ENCODE measurements at regions not wholly inside any gene's neighbourhood (a gene's known extent, or its start where the extent isn't known, plus 50 kb on each side); places are given as distances from the start of the nearest gene placed in this dataset.

DNA sequence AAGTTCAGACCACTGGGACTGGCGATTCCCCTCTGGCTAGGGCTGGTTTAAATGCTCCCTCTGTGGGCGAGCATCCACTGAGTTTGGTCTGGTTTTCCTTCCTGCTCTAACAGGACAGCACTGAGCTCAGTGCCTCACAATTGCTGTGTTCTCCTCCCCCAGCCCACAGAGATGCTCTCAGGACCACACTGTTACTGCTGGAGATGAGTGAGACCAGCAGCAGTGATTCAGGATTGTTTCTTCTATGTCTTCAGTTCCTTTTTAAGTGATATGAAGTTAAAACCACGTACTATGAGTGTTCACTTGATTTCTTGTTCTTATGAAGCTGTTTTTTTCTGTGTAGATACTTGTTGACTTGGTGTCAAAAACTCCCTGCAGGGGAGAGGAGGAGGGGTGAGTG is 180.4 kb upstream of the COL8A1 start:
- DNase-seq, result no peak
- Histone ChIP-seq H3K79me1 (ENCODE audit: low read length) (no peaks in the 10 kb centered on the region), H3K4ac (ENCODE audit: low read depth, low read length) (no peak overlapping the region), H3K23ac (ENCODE audit: low read length) (no peak overlapping the region), H3K4me3 (ENCODE audit: low read length) (no peak overlapping the region), H4K5ac (ENCODE audit: low read length) (no peak overlapping the region), H3K4me2 (ENCODE audit: low read length) (no peak overlapping the region), H2BK120ac (ENCODE audit: low read depth, low read length) (no peak overlapping the region), H3K27me3 (ENCODE audit: insufficient read depth, low read length, poor library complexity) (no peaks in the 10 kb centered on the region), H3K36me3 (ENCODE audit: control insufficient read depth, insufficient read depth, low read length) (no peaks in the 10 kb centered on the region), H3K4me1 (ENCODE audit: control insufficient read depth, low read depth, low read length) (no peaks in the 10 kb centered on the region), H3K56ac (ENCODE audit: low read length) (no peak overlapping the region), H2BK5ac (ENCODE audit: low read length) (no peak overlapping the region), H2AK5ac (ENCODE audit: low read length) (no peak overlapping the region), H3K9ac (ENCODE audit: low read length) (no peak overlapping the region), H3K27ac (ENCODE audit: low read depth, low read length) (no peak overlapping the region), H4K8ac (ENCODE audit: low read depth, low read length) (no peak overlapping the region), H3K79me2 (ENCODE audit: control insufficient read depth, insufficient read depth, low read length) (no peaks in the 10 kb centered on the region), H3K18ac (ENCODE audit: low read length) (no peak overlapping the region), H2BK15ac (replicated peaks; ENCODE audit: low read depth) (no peak overlapping the region)
- WGBS (ENCODE audit: extremely low coverage, insufficient coverage, low lambda C conversion rate), result no CpG with 5 or more reads among the region's 3 CpGs

DNA sequence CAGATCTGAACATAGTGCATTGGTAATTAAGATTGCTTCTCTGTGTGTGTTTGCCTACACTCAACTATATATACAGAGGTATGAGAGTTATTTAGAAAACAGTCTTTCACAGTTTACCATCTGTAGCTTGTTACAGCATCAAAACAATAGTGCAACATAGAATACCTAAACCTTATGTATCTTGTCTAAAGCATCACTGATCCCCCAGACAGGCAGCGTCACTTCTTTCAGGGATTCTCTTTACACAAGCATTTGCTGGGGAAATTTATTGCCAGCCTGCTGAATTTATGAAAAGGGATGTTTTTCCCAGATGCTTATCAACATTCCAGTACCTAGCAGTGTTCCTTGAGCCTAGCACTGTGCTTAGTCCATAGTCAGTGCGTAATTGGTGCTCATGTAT is 195.8 kb upstream of the COL8A1 start:
- Histone ChIP-seq H3K27me3 (ENCODE audit: insufficient read depth, low read length, poor library complexity) (no peaks in the 10 kb centered on the region), H3K27ac (ENCODE audit: low read depth, low read length) (no peak overlapping the region), H3K18ac (ENCODE audit: low read length) (no peak overlapping the region), H3K79me1 (ENCODE audit: low read length) (no peaks in the 10 kb centered on the region), H3K23ac (ENCODE audit: low read length) (no peak overlapping the region), H3K79me2 (ENCODE audit: control insufficient read depth, insufficient read depth, low read length) (no peaks in the 10 kb centered on the region), H3K56ac (ENCODE audit: low read length) (no peak overlapping the region), H4K5ac (ENCODE audit: low read length) (no peak overlapping the region), H3K4ac (ENCODE audit: low read depth, low read length) (no peak overlapping the region), H3K4me2 (ENCODE audit: low read length) (no peak overlapping the region), H2BK5ac (ENCODE audit: low read length) (no peak overlapping the region), H2BK15ac (replicated peaks; ENCODE audit: low read depth) (no peak overlapping the region), H3K36me3 (ENCODE audit: control insufficient read depth, insufficient read depth, low read length) (no peaks in the 10 kb centered on the region), H3K4me3 (ENCODE audit: low read length) (no peak overlapping the region), H3K4me1 (ENCODE audit: control insufficient read depth, low read depth, low read length) (no peaks in the 10 kb centered on the region), H3K9ac (ENCODE audit: low read length) (no peak overlapping the region), H2BK120ac (ENCODE audit: low read depth, low read length) (no peak overlapping the region), H2AK5ac (ENCODE audit: low read length) (no peak overlapping the region), H4K8ac (ENCODE audit: low read depth, low read length) (no peak overlapping the region)
- WGBS (ENCODE audit: extremely low coverage, insufficient coverage, low lambda C conversion rate), result no CpG with 5 or more reads among the region's 2 CpGs
- DNase-seq, result no peak

DNA sequence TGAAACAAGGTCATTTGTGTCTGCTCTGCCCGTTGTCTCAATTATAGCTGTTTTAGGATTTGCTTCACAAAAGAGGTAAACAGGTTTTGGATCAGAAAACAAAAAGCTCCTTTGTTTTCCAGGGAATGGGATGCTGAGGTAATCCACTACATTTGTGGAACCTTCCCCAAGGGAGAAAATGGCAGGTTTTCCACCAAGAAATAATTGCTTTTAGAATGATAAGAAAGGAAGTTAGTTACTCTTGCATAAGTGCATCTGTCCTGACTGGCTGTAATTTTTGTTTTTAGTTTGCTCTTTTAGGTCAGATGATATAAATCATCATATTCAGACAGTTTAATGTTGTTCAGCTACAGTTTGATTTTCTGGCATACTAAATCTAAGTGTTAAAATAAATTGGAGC is 198.5 kb upstream of the COL8A1 start:
- no peaks in the 10 kb centered on the region for H3K4me1 ChIP-seq (ENCODE audit: control insufficient read depth, low read depth, low read length)

DNA sequence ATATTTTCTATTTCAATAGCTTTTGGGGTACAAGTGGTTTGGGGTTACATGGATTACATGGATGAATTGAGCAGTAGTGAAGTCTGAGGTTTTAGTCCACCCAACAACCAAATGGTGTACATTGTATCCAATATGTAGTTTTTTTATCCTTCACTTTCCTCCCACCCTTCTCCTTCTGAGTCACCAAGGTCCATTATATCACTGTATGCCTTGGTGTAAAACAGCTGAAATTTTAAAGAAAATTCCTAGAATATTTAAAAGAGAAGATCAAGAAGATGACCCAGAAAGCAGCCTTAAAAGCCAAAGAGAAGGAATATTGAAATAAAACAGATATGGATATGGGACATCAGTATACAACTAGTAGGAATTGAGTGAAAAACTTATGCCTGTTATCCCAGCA is 204.2 kb upstream of the COL8A1 start:
- Histone ChIP-seq H3K36me3 (ENCODE audit: control insufficient read depth, insufficient read depth, low read length) (no peaks in the 10 kb centered on the region), H3K79me2 (ENCODE audit: control insufficient read depth, insufficient read depth, low read length) (no peaks in the 10 kb centered on the region), H3K56ac (ENCODE audit: low read length) (no peak overlapping the region), H3K4me2 (ENCODE audit: low read length) (no peak overlapping the region), H4K5ac (ENCODE audit: low read length) (no peak overlapping the region), H2AK5ac (ENCODE audit: low read length) (no peak overlapping the region), H3K4me3 (ENCODE audit: low read length) (no peak overlapping the region), H3K27me3 (ENCODE audit: insufficient read depth, low read length, poor library complexity) (no peaks in the 10 kb centered on the region), H2BK120ac (ENCODE audit: low read depth, low read length) (no peak overlapping the region), H3K18ac (ENCODE audit: low read length) (no peak overlapping the region), H3K27ac (ENCODE audit: low read depth, low read length) (no peak overlapping the region), H3K4ac (ENCODE audit: low read depth, low read length) (no peak overlapping the region), H2BK5ac (ENCODE audit: low read length) (no peak overlapping the region), H3K23ac (ENCODE audit: low read length) (no peak overlapping the region), H4K8ac (ENCODE audit: low read depth, low read length) (no peak overlapping the region), H3K9ac (ENCODE audit: low read length) (no peak overlapping the region), H2BK15ac (replicated peaks; ENCODE audit: low read depth) (no peak overlapping the region), H3K79me1 (ENCODE audit: low read length) (no peaks in the 10 kb centered on the region), H3K4me1 (ENCODE audit: control insufficient read depth, low read depth, low read length) (no peaks in the 10 kb centered on the region)
- DNase-seq, result no peak

More for the DNA sequence above, 198.5 kb upstream of the COL8A1 start:
- WGBS (ENCODE audit: extremely low coverage, insufficient coverage, low lambda C conversion rate), result no CpG with 5 or more reads among the region's 1 CpG
- H3K18ac ChIP-seq (ENCODE audit: low read length), result no peak overlapping the region
- no peak overlapping the region for H4K5ac ChIP-seq (ENCODE audit: low read length)
- H3K4me2 ChIP-seq (ENCODE audit: low read length), result no peak overlapping the region
- H3K79me1 ChIP-seq (ENCODE audit: low read length), result no peaks in the 10 kb centered on the region
- no peaks in the 10 kb centered on the region for H3K79me2 ChIP-seq (ENCODE audit: control insufficient read depth, insufficient read depth, low read length)
- H2BK120ac ChIP-seq (ENCODE audit: low read depth, low read length), result no peak overlapping the region
- H3K4me3 ChIP-seq (ENCODE audit: low read length), result no peak overlapping the region
- DNase-seq, result no peak
- no peak overlapping the region for H4K8ac ChIP-seq (ENCODE audit: low read depth, low read length)
- no peak overlapping the region for H2BK15ac ChIP-seq (replicated peaks; ENCODE audit: low read depth)
- no peaks in the 10 kb centered on the region for H3K27me3 ChIP-seq (ENCODE audit: insufficient read depth, low read length, poor library complexity)
- no peak overlapping the region for H3K27ac ChIP-seq (ENCODE audit: low read depth, low read length)
- H3K9ac ChIP-seq (ENCODE audit: low read length), result no peak overlapping the region
- no peak overlapping the region for H2AK5ac ChIP-seq (ENCODE audit: low read length)
- H3K4ac ChIP-seq (ENCODE audit: low read depth, low read length), result no peak overlapping the region
- no peaks in the 10 kb centered on the region for H3K36me3 ChIP-seq (ENCODE audit: control insufficient read depth, insufficient read depth, low read length)
- no peak overlapping the region for H3K56ac ChIP-seq (ENCODE audit: low read length)
- no peak overlapping the region for H3K23ac ChIP-seq (ENCODE audit: low read length)
- no peak overlapping the region for H2BK5ac ChIP-seq (ENCODE audit: low read length)

DNA sequence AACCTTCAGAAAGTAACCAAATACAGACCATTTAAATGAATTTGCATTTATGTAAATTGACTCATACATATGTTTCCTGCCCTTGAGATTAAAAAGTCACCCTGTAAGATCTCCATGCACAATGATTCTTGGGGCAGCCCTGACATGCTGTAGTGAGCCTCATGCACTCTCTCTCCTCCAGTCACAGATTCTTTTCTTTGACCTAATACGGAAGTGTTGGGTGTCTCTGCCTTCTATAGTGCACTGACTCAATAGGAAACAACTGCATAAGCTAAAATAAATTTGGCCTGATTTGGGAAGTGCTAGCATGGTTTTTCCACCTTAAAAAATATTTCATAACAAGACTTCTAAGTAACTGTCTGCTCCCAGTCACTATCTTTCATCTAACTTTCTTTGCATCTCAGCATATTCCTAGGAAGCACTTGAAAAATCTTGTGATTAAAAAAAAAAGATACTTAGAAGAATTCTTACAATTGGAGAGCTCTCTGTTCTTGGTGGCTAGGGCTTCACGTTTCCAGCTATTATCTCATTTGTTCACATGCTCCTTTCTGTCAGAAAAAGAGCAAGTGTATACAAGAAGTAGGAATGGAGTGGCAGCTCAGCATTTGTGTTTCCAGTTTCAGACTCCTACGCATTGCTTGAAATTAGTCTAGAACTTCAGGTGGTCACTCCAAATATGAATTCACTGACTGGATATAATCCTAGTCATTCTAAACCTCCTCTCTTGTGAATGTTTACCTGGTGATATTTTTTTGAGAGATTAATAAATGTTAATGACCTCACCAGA is 207.9 kb upstream of the COL8A1 start:
- Histone ChIP-seq H4K5ac (ENCODE audit: low read length) (no peak overlapping the region), H3K36me3 (ENCODE audit: control insufficient read depth, insufficient read depth, low read length) (no peaks in the 10 kb centered on the region), H3K56ac (ENCODE audit: low read length) (no peak overlapping the region), H3K4ac (ENCODE audit: low read depth, low read length) (no peak overlapping the region), H3K79me1 (ENCODE audit: low read length) (no peaks in the 10 kb centered on the region), H2BK15ac (replicated peaks; ENCODE audit: low read depth) (no peak overlapping the region), H3K4me3 (ENCODE audit: low read length) (no peak overlapping the region), H3K27me3 (ENCODE audit: insufficient read depth, low read length, poor library complexity) (no peaks in the 10 kb centered on the region), H3K18ac (ENCODE audit: low read length) (no peak overlapping the region), H3K9ac (ENCODE audit: low read length) (no peak overlapping the region), H3K4me1 (ENCODE audit: control insufficient read depth, low read depth, low read length) (no peaks in the 10 kb centered on the region), H3K27ac (ENCODE audit: low read depth, low read length) (no peak overlapping the region), H3K4me2 (ENCODE audit: low read length) (no peak overlapping the region), H2AK5ac (ENCODE audit: low read length) (no peak overlapping the region), H2BK5ac (ENCODE audit: low read length) (no peak overlapping the region), H2BK120ac (ENCODE audit: low read depth, low read length) (no peak overlapping the region), H4K8ac (ENCODE audit: low read depth, low read length) (no peak overlapping the region), H3K23ac (ENCODE audit: low read length) (no peak overlapping the region), H3K79me2 (ENCODE audit: control insufficient read depth, insufficient read depth, low read length) (no peaks in the 10 kb centered on the region)
- DNase-seq, result no peak
- no CpG with 5 or more reads among the region's 3 CpGs for WGBS (ENCODE audit: extremely low coverage, insufficient coverage, low lambda C conversion rate)

DNA sequence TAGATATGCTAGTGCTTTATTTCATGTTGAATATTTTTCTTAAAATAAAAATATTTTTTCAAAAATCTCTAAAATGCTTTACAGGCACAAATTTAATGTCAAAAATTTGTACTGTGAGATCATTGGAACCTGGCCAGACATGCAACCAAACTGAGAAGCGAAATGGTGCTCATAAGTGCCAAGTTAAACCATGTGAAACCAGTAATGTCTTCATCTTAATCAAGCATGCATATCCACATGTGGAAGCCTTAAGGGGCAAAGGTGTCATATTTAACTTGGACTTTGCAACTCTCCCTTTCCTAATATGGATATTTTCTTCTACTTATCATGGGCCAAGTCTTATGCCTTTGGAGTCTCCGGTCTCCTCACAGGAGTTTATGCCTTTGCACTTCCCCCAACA is 208.9 kb upstream of the COL8A1 start:
- Histone ChIP-seq H3K36me3 (ENCODE audit: control insufficient read depth, insufficient read depth, low read length) (no peaks in the 10 kb centered on the region), H2BK15ac (replicated peaks; ENCODE audit: low read depth) (no peak overlapping the region), H3K23ac (ENCODE audit: low read length) (no peak overlapping the region), H2BK5ac (ENCODE audit: low read length) (no peak overlapping the region), H3K4me1 (ENCODE audit: control insufficient read depth, low read depth, low read length) (no peaks in the 10 kb centered on the region), H3K9ac (ENCODE audit: low read length) (no peak overlapping the region), H3K27ac (ENCODE audit: low read depth, low read length) (no peak overlapping the region), H4K8ac (ENCODE audit: low read depth, low read length) (no peak overlapping the region), H3K27me3 (ENCODE audit: insufficient read depth, low read length, poor library complexity) (no peaks in the 10 kb centered on the region), H3K56ac (ENCODE audit: low read length) (no peak overlapping the region), H3K79me1 (ENCODE audit: low read length) (no peaks in the 10 kb centered on the region), H3K18ac (ENCODE audit: low read length) (no peak overlapping the region), H3K4me2 (ENCODE audit: low read length) (no peak overlapping the region), H2BK120ac (ENCODE audit: low read depth, low read length) (no peak overlapping the region), H3K4me3 (ENCODE audit: low read length) (no peak overlapping the region), H3K79me2 (ENCODE audit: control insufficient read depth, insufficient read depth, low read length) (no peaks in the 10 kb centered on the region), H3K4ac (ENCODE audit: low read depth, low read length) (no peak overlapping the region), H2AK5ac (ENCODE audit: low read length) (no peak overlapping the region), H4K5ac (ENCODE audit: low read length) (no peak overlapping the region)
- no CpG with 5 or more reads among the region's 2 CpGs for WGBS (ENCODE audit: extremely low coverage, insufficient coverage, low lambda C conversion rate)
- DNase-seq, result no peak
